Medulla oblongata (tissue), 1 donor: ENCODE measurements at regions not wholly inside any gene's neighbourhood (a gene's known extent, or its start where the extent isn't known, plus 50 kb on each side); places are given as distances from the start of the nearest gene placed in this dataset.

ENCODE experiments used
- DNase-seq: peaks from one replicate; pipeline ENCODE4 v3.0.0-alpha.2; 2015; ENCODE audit errors: extremely low spot score

- no peak for DNase-seq
These were observed 757.0 kb upstream of the ADAMTS16 start for GRCh38 chr5:4383102-4383501.

- DNase-seq = no peak
These were observed 756.5 kb upstream of the ADAMTS16 start for GRCh38 chr5:4383518-4384198.

GRCh38 chr5:4384649-4385048, 755.5 kb upstream of the ADAMTS16 start:
- DNase-seq = no peak

- DNase-seq = no peak
These were observed 754.0 kb upstream of the ADAMTS16 start for GRCh38 chr5:4386152-4386551.

- no peak for DNase-seq
These were observed 752.8 kb upstream of the ADAMTS16 start for GRCh38 chr5:4387290-4387689.

- no peak for DNase-seq
These were observed 744.4 kb upstream of the ADAMTS16 start for GRCh38 chr5:4395752-4396151.

- no peak for DNase-seq
These were observed 734.4 kb upstream of the ADAMTS16 start for GRCh38 chr5:4405614-4406219.

- DNase-seq = no peak
These were observed 730.0 kb upstream of the ADAMTS16 start for GRCh38 chr5:4410151-4410550.

GRCh38 chr5:4411664-4412063, 728.5 kb upstream of the ADAMTS16 start:
- no peak for DNase-seq

GRCh38 chr5:4413996-4414395, 726.1 kb upstream of the ADAMTS16 start:
- no peak for DNase-seq

GRCh38 chr5:4418084-4418483, 722.0 kb upstream of the ADAMTS16 start:
- no peak for DNase-seq

GRCh38 chr5:4419281-4419680, 720.8 kb upstream of the ADAMTS16 start:
- DNase-seq = no peak

GRCh38 chr5:4420177-4420576, 720.0 kb upstream of the ADAMTS16 start:
- no peak for DNase-seq

- no peak for DNase-seq
These were observed 719.4 kb upstream of the ADAMTS16 start for GRCh38 chr5:4420681-4421080.

- no peak for DNase-seq
These were observed 717.9 kb upstream of the ADAMTS16 start for GRCh38 chr5:4422247-4422646.

- DNase-seq = no peak
These were observed 715.2 kb upstream of the ADAMTS16 start for GRCh38 chr5:4424895-4425294.

GRCh38 chr5:4440536-4440935, 699.6 kb upstream of the ADAMTS16 start:
- DNase-seq = no peak

GRCh38 chr5:4442221-4442620, 697.9 kb upstream of the ADAMTS16 start:
- DNase-seq = no peak

- no peak for DNase-seq
These were observed 692.5 kb upstream of the ADAMTS16 start for GRCh38 chr5:4447657-4448056.

GRCh38 chr5:4453655-4454054, 686.5 kb upstream of the ADAMTS16 start:
- no peak for DNase-seq

GRCh38 chr5:4479426-4479825, 660.7 kb upstream of the ADAMTS16 start:
- no peak for DNase-seq

- DNase-seq = no peak
These were observed 659.4 kb upstream of the ADAMTS16 start for GRCh38 chr5:4480528-4481349.

- DNase-seq = no peak
These were observed 652.5 kb upstream of the ADAMTS16 start for GRCh38 chr5:4487581-4487980.
